T-cell (primary cell): ENCODE measurements at regions not wholly inside any gene's neighbourhood (a gene's known extent, or its start where the extent isn't known, plus 50 kb on each side); places are given as distances from the start of the nearest gene placed in this dataset.

Source experiments
- ATAC-seq, 4 experiments: fragments of 200-7000 bp in 3 of 4; fragments of 150-1000 bp in 1 of 4; cut with Tn5 transposase; replicated peaks in 1 of 4; 1 replicate in 3 of 4; 2 replicates in 1 of 4; pipeline ENCODE4 v1.10.0; 2021; ENCODE audit warnings: moderate library complexity in 3 of 4, mild to moderate bottlenecking in 2 of 4, moderate number of reproducible peaks in 1 of 4
- CTCF ChIA-PET, 2 donors: fragments of 300-600 bp; sonication (Branson Sonifier 250); formaldehyde crosslinking; loops; one replicate each; lab custom pipeline; 2022; ENCODE audit warnings: antibody characterized with exemption in 2 of 2; lab: Charles Lee
- POLR2A ChIA-PET, 2 donors: fragments of 300-600 bp; sonication (Branson Sonifier 250); formaldehyde crosslinking; loops; one replicate each; lab custom pipeline; 2022; ENCODE audit warnings: antibody characterized with exemption in 2 of 2; lab: Charles Lee
- DNase-seq, 35 experiments: peaks; one replicate each; pipeline versions ENCODE4 v3.0.0 to v3.0.0-alpha.2; 2013 to 2023
- H3K27ac ChIP-seq: one replicate; pipeline ENCODE4 v1.5.1; 2013; ENCODE audit warnings: low read length
- H3K27me3 ChIP-seq, 2 experiments: replicated peaks in 1 of 2; 1 replicate in 1 of 2; 2 replicates in 1 of 2; pipeline versions ENCODE4 v1.6.1 to v1.7.0; 2013; ENCODE audit warnings: low read length in 1 of 2, mixed read lengths in 1 of 2; ENCODE audit not compliant: control insufficient read depth in 2 of 2, insufficient read depth in 2 of 2; ENCODE audit errors: extremely low read depth in 1 of 2
- H3K36me3 ChIP-seq, 2 donors: 1 replicate in 1 of 2; 2 replicates in 1 of 2; pipeline versions ENCODE4 v1.6.1 to v1.7.0; 2013; ENCODE audit warnings: low read length in 1 of 2; ENCODE audit not compliant: control insufficient read depth in 2 of 2, insufficient read depth in 1 of 2; ENCODE audit errors: extremely low read depth in 1 of 2
- H3K4me1 ChIP-seq, 2 experiments: 1 replicate in 1 of 2; 2 replicates in 1 of 2; pipeline versions ENCODE4 v1.6.1 to v1.7.0; 2013; ENCODE audit warnings: low read length in 2 of 2, mixed read lengths in 1 of 2; ENCODE audit not compliant: insufficient read depth in 2 of 2, control insufficient read depth in 1 of 2; ENCODE audit errors: extremely low read depth in 1 of 2
- H3K4me3 ChIP-seq, 2 donors: 1 replicate in 1 of 2; 2 replicates in 1 of 2; pipeline versions ENCODE4 v1.5.1 to v1.7.0; 2013; ENCODE audit warnings: mild to moderate bottlenecking in 2 of 2, low read length in 1 of 2, moderate library complexity in 1 of 2; ENCODE audit not compliant: control insufficient read depth in 1 of 2; ENCODE audit errors: extremely low read depth in 1 of 2
- H3K9me3 ChIP-seq: 2 replicates; pipeline ENCODE4 v1.7.0; 2013
- H3K27ac Mint-ChIP-seq, 2 donors: one replicate each; pipeline ENCODE4 v1.8.0; 2020 to 2021; ENCODE audit warnings: mild to moderate bottlenecking in 2 of 2, mixed read lengths in 2 of 2
- H3K27me3 Mint-ChIP-seq, 2 donors: one replicate each; pipeline ENCODE4 v1.8.0; 2021 to 2022; ENCODE audit warnings: mixed read lengths in 2 of 2
- H3K36me3 Mint-ChIP-seq: one replicate; pipeline ENCODE4 v1.8.0; 2021; ENCODE audit warnings: mixed read lengths
- H3K4me1 Mint-ChIP-seq, 3 donors: one replicate each; pipeline ENCODE4 v1.8.0; 2020 to 2022; ENCODE audit warnings: mixed read lengths in 3 of 3, mild to moderate bottlenecking in 1 of 3
- H3K4me3 Mint-ChIP-seq, 3 donors: one replicate each; pipeline ENCODE4 v1.8.0; 2020 to 2022; ENCODE audit warnings: mild to moderate bottlenecking in 3 of 3, mixed read lengths in 3 of 3, moderate library complexity in 3 of 3
- H3K9me3 Mint-ChIP-seq, 3 donors: one replicate each; pipeline ENCODE4 v1.8.0; 2020 to 2022; ENCODE audit warnings: mixed read lengths in 3 of 3
- WGBS: methylation state at CpG from one replicate; pipeline ENCODE4 v1.1.5; 2013; ENCODE audit warnings: missing lambda C conversion rate; ENCODE audit not compliant: insufficient coverage; 5-methylcytosine and 5-hydroxymethylcytosine counted together

- no peaks in the 10 kb centered on the region for H3K27me3 Mint-ChIP-seq
- ChIA-PET POLR2A (no interaction called here), CTCF (interaction anchor here in 1 of 2 donors (0.6 to 0.7 kb wide), 2 partner anchors 299 to 341 kb away, joined by 3 to 4 read pairs; no protein-coding TSS in a partner anchor)
- H3K36me3 ChIP-seq: no peaks in the 10 kb centered on the region
- H3K4me3 Mint-ChIP-seq: no peak overlapping the region
- WGBS: 100% methylated on average over 1 of the region's 3 CpGs
- H3K27ac ChIP-seq: no peak overlapping the region
- H3K4me1 ChIP-seq: no peaks in the 10 kb centered on the region
- no peak for ATAC-seq
- no peaks in the 10 kb centered on the region for H3K9me3 ChIP-seq
- DNase-seq: no peak
- no peak overlapping the region for H3K4me3 ChIP-seq
- H3K27ac Mint-ChIP-seq: no peak overlapping the region
- no peaks in the 10 kb centered on the region for H3K36me3 Mint-ChIP-seq
- H3K9me3 Mint-ChIP-seq: peaks cover 2 to 4% (median 3%) of the 10 kb centered on the region in 3 donors
- H3K4me1 Mint-ChIP-seq: no peaks in the 10 kb centered on the region
- H3K27me3 ChIP-seq: no peaks in the 10 kb centered on the region
Measured at GRCh38 chr5:116695681-116696080, 121.1 kb upstream of the SEMA6A start.

- no peaks in the 10 kb centered on the region for H3K4me1 Mint-ChIP-seq
- 77% methylated on average over 2 of the region's 4 CpGs for WGBS
- DNase-seq (no peak), ATAC-seq (no peak)
- no peaks in the 10 kb centered on the region for H3K27me3 ChIP-seq
- H3K36me3 ChIP-seq: no peaks in the 10 kb centered on the region
- ChIA-PET POLR2A (no interaction called here), CTCF (no interaction called here)
- H3K36me3 Mint-ChIP-seq: no peaks in the 10 kb centered on the region
- peaks cover 0 to 5% (median 0%) of the 10 kb centered on the region in 3 donors for H3K9me3 Mint-ChIP-seq
- H3K4me3 Mint-ChIP-seq: no peak overlapping the region
- no peaks in the 10 kb centered on the region for H3K4me1 ChIP-seq
- H3K9me3 ChIP-seq: no peaks in the 10 kb centered on the region
- H3K27me3 Mint-ChIP-seq: peaks cover 5 to 9% of the 10 kb centered on the region in 2 donors
- no peak overlapping the region for H3K27ac ChIP-seq
- no peak overlapping the region for H3K27ac Mint-ChIP-seq
- H3K4me3 ChIP-seq: no peak overlapping the region
Measured at GRCh38 chr5:116686438-116686837, 111.8 kb upstream of the SEMA6A start.

GRCh38 chr5:116685931-116686330 lies 111.3 kb upstream of the SEMA6A start:
- Mint-ChIP-seq H3K27ac (no peak overlapping the region), H3K36me3 (no peaks in the 10 kb centered on the region), H3K27me3 (peaks cover 5 to 9% of the 10 kb centered on the region in 2 donors), H3K9me3 (peaks cover 0 to 5% (median 0%) of the 10 kb centered on the region in 3 donors), H3K4me3 (no peak overlapping the region), H3K4me1 (no peaks in the 10 kb centered on the region)
- WGBS: 73% methylated on average over 8 of the region's 9 CpGs
- POLR2A ChIA-PET: no interaction called here
- ATAC-seq (no peak), DNase-seq (no peak)
- no peaks in the 10 kb centered on the region for H3K27me3 ChIP-seq
- no peaks in the 10 kb centered on the region for H3K36me3 ChIP-seq
- no peak overlapping the region for H3K4me3 ChIP-seq
- H3K27ac ChIP-seq: no peak overlapping the region
- CTCF ChIA-PET: no interaction called here
- H3K9me3 ChIP-seq: no peaks in the 10 kb centered on the region
- H3K4me1 ChIP-seq: no peaks in the 10 kb centered on the region

GRCh38 chr5:116685069-116685468 lies 110.4 kb upstream of the SEMA6A start:
- no peak overlapping the region for H3K4me3 ChIP-seq
- Mint-ChIP-seq H3K36me3 (no peaks in the 10 kb centered on the region), H3K9me3 (peaks cover 0 to 10% (median 0%) of the 10 kb centered on the region in 3 donors), H3K27ac (no peak overlapping the region), H3K4me3 (no peak overlapping the region), H3K27me3 (peaks cover 5 to 16% of the 10 kb centered on the region in 2 donors), H3K4me1 (no peaks in the 10 kb centered on the region)
- no peak for ATAC-seq
- ChIA-PET CTCF (no interaction called here), POLR2A (no interaction called here)
- H3K4me1 ChIP-seq: no peaks in the 10 kb centered on the region
- no peak overlapping the region for H3K27ac ChIP-seq
- WGBS: 100% methylated on average over 1 of the region's 6 CpGs
- no peaks in the 10 kb centered on the region for H3K36me3 ChIP-seq
- no peak for DNase-seq
- no peaks in the 10 kb centered on the region for H3K9me3 ChIP-seq
- no peaks in the 10 kb centered on the region for H3K27me3 ChIP-seq

- CTCF ChIA-PET: interaction anchor here in 1 of 2 donors (0.6 kb wide), 1 partner anchor 39 kb away, joined by 3 read pairs; no protein-coding TSS in a partner anchor
- ATAC-seq: no peak
- Mint-ChIP-seq H3K4me3 (no peak overlapping the region), H3K9me3 (peaks cover 0 to 13% (median 0%) of the 10 kb centered on the region in 3 donors), H3K27me3 (peaks cover 3 to 16% of the 10 kb centered on the region in 2 donors), H3K36me3 (no peaks in the 10 kb centered on the region), H3K4me1 (no peaks in the 10 kb centered on the region), H3K27ac (no peak overlapping the region)
- Histone ChIP-seq H3K4me1 (no peaks in the 10 kb centered on the region), H3K36me3 (no peaks in the 10 kb centered on the region), H3K9me3 (no peaks in the 10 kb centered on the region), H3K27me3 (no peaks in the 10 kb centered on the region), H3K27ac (no peak overlapping the region), H3K4me3 (no peak overlapping the region)
- POLR2A ChIA-PET: no interaction called here
- 42% methylated on average over 3 of the region's 7 CpGs for WGBS
- DNase-seq: no peak
Measured at GRCh38 chr5:116681334-116682013, 106.9 kb upstream of the SEMA6A start.

GRCh38 chr5:116675626-116675910 lies 100.9 kb upstream of the SEMA6A start:
- no peak for DNase-seq
- Mint-ChIP-seq H3K27me3 (peaks cover 2 to 16% of the 10 kb centered on the region in 2 donors), H3K36me3 (no peaks in the 10 kb centered on the region), H3K4me3 (no peak overlapping the region), H3K27ac (no peak overlapping the region), H3K4me1 (no peaks in the 10 kb centered on the region), H3K9me3 (peaks cover 0 to 11% (median 0%) of the 10 kb centered on the region in 3 donors)
- H3K4me1 ChIP-seq: no peaks in the 10 kb centered on the region
- no CpG with 5 or more reads among the region's 4 CpGs for WGBS
- no peak for ATAC-seq
- H3K36me3 ChIP-seq: no peaks in the 10 kb centered on the region
- no peaks in the 10 kb centered on the region for H3K27me3 ChIP-seq
- ChIA-PET POLR2A (no interaction called here), CTCF (no interaction called here)
- no peak overlapping the region for H3K4me3 ChIP-seq
- H3K27ac ChIP-seq: no peak overlapping the region
- no peaks in the 10 kb centered on the region for H3K9me3 ChIP-seq
